ENCODE measurements at regions not wholly inside any gene's neighbourhood (a gene's known extent, or its start where the extent isn't known, plus 50 kb on each side); places are given as distances from the start of the nearest gene placed in this dataset.

DNA sequence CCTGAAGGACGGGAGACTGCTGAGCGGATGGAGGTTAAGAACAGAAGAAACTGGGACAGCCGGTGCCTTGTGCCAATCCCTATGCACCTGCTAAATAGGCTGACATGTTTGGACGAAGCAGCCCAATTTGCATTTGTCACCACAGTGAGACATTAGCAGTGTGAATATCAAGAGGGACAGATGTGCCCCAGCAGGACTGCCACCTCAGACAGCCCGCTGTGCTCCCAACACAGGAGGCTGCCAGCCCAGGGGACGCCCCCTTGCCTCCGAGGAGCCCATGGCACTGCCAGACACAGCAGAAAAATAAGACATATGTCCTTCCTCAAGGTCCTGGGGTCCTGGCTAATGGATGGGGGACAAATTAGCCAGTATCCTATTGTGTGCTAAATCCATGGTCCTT, 306.7 kb upstream of the POU3F3 start:
- DNase-seq, result no peak

DNA sequence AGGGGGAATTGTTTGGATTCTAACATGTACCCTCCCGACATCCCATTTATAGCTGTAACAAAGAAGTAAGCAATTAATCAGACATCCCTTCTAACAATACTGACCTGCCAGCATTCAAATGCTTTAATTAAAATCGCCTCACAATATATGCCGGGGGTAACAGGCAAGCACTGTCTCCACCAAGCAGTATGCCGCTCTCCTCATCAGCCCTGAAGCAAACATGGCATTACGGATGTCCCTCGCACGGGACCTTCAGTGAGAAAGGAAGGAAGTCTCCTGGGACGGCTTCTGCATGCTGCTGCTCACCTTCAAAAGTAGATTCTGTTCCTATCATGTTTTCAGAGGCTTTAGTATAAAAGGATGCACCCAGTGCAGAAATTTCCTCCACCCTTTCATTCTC, 292.7 kb upstream of the POU3F3 start:
- no peak for DNase-seq

GRCh38 chr2:104562537-104562936, 291.4 kb upstream of the POU3F3 start:
- no peak for DNase-seq

DNA sequence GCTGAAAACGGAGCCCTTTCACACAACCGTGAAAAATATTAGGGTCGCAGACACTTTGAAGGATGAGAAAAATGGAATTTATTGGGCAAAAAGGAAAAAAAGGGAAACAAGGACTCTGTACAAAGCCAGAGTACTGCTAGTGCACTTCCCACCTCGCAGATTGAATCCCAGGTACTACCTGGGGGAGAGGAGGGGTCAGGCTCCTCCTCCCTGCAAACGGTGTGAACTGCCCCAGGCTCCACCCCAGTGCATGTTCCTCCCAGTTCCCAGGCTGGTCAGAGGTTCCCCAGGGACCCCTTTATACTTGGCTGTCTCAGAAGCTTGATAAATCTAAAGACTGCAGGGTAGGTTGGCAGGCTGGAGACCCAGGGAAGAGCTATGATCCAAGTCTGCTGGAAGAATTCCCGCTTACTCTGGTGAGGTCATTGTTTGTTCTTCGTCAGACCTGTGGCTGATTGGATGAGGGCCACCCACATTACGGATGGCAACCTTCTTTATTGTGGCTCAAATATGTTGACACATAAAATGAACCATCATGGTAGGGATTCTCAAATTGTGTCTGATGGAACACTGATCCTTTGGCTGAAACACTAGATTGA, 290.4 kb upstream of the POU3F3 start:
- no peak for DNase-seq

DNA sequence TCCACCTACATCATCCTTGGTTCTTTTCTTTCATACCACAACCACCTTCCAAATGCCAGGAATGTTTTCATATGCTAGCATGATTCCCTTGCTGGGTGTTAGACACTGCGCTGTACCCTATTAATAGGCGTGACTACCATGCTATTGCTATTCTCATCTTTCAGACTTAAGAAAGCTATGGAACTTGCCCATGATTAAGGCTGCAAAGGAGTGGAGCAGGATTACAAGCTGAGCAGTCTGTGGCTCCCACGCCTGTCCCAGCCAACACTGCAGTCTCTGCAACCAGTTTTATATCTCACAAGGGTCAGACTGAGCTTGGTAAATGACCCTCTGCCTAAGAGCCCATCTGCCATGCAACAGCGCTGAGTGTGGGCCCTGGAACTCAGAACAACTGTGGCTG, 285.7 kb upstream of the POU3F3 start:
- DNase-seq, result no peak

- DNase-seq, result no peak
Observed at GRCh38 chr2:104570259-104570658, 283.7 kb upstream of the POU3F3 start.

GRCh38 chr2:104572834-104573233, 281.1 kb upstream of the POU3F3 start:
- DNase-seq, result no peak

DNA sequence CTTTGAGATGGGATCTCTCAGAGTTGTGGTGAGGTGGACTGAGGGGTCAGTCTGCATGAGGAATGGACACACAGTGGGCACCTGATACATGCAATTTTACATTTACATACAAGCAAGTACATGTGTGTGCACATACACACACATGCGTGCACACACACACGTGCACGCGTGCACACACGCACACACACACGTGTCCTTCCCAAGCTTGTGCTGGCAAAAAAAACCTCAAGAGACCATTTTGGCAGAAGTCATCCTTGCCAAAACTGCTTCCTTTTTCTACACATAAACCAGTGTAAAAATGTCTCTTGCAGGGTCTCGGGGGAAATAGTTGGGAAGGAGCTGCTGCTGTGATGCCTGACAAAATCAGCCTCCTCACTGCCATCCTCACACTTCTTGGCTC, 279.5 kb upstream of the POU3F3 start:
- no peak for DNase-seq

- DNase-seq, result no peak
Observed at GRCh38 chr2:104577143-104577542, 276.8 kb upstream of the POU3F3 start.

- no peak for DNase-seq
Observed at GRCh38 chr2:104582471-104582870, 271.4 kb upstream of the POU3F3 start.

GRCh38 chr2:104583811-104584210, 270.1 kb upstream of the POU3F3 start:
- no peak for DNase-seq

DNA sequence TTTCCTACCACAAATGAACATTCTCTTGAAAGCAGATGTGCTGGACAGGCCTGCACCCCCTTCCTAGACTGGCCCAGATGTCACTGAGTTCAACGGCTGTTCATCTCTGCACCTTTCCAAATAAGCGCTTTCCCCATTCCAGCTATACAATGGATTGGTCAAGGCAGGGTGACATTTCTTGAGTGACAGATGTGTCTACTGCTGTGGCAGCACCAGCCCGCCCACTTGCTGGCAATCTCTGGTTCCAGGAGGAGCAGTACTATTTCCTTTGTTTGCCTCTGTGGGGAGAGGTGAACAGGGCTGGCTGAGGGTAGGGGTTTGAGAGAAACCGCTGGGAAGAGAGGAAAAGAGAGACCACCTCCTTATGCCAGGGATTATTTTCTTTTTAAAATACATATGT, 269.5 kb upstream of the POU3F3 start:
- no peak for DNase-seq

DNA sequence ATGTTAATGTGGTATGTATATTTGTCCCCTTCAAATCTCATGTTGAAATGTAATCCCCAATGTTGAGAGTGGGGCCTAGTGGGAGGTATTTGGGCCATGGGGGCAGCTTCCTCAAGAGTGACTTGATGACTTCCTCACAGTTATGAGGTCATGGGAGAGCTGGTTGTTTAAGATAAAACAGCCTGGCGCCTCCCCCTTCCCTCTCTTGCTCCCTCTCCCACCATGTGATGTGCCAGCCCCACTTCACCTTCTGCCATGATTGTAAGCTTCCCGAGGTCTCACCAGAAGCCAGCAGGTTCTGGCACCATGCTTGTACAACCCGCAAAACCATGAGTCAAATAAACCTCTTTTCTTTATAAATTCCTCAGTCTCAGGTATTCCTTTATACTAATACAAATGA, 258.3 kb upstream of the POU3F3 start:
- no peak for DNase-seq

DNA sequence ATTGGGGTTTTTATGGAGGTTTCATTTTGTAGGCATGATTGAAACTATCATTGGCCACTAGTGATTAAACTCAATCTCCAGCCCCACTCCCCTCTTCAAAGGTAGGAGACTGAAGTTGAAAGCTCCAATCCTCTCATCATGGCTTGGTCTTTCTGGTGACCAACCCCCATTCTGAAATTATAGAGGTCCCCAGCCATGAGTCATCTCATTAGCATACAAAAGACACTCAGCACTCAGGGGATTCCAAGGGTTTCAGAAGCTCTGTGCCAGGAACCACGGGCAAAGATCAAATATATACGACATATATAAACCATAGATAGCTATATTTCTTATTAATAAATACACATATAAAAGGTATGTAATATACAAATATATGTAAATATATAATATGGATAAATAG, 256.0 kb upstream of the POU3F3 start:
- no peak for DNase-seq

- DNase-seq, result no peak
Observed at GRCh38 chr2:104598636-104599035, 255.3 kb upstream of the POU3F3 start.

GRCh38 chr2:104599787-104600510, 254.0 kb upstream of the POU3F3 start:
- DNase-seq, result no peak

DNA sequence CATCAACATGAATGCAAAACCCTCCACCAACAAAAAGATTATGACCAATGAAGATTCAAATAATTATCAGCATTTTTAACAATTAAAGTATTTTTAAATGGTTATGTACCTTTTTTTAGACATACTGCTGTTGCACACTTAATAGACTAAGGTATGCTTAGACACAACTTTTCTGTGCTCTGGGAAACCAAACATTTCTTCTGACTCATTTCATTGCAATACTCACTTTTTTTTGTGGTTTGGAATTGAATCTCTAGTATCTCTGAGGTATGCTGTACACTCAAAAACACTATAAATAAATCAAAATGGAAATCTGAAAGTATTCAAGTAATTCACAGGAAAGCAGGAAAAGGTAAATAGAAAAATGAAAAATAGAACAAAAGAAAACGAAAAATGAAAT, 247.9 kb upstream of the POU3F3 start:
- DNase-seq, result no peak

- DNase-seq, result no peak
Observed at GRCh38 chr2:104616856-104617255, 237.1 kb upstream of the POU3F3 start.

DNA sequence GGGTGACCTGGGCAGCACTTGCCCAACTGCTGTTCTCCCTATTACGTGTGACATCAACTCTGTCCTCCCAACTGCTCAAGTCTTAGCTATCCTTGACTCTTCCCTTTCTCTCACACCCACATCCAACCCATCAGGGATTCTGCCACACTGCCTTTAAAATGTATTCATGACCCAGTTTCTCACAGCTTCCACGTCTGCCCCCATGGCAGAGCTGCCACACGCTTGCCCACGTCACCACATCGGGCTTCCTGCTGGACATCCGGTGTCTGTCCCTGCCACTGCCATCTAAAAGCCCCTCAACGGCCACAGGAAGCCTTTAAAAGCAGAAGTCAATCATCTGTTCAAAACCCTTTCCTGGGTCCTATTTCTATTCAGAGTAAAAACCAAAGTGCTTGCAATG, 233.1 kb upstream of the POU3F3 start:
- DNase-seq, result no peak

GRCh38 chr2:104635608-104636007, 218.3 kb upstream of the POU3F3 start:
- no peak for DNase-seq

DNA sequence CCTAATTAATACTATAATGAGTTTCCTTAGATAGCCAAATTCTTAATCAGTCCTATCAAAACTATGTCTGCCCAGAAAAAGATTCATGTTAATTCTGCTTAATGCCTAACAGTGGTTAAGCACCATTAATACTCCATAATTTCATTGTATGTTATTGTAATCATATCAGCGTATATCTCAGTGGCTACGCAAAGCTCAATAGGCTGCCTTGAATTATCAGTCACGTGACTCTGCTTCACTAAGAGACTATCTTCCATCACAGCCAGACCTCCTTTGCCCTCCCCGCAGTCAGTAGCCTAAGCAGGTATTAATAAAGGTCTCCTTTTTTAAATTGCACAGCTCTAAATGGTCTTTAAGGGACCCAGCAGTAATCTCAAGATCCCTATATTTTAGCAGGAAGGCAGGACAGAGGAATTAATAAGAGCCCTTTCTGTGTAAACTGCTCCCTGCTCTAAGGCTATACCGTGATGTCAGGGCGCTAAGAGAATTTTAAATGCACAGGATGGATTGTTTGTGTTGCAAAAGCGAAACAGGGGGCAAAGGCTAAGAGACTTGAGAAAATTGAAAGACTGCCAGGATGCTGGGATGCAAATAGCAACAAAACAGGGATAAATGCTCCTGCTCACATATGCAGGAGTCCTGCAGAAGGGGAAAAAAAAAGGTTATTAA, 215.6 kb upstream of the POU3F3 start:
- no peak for DNase-seq

DNA sequence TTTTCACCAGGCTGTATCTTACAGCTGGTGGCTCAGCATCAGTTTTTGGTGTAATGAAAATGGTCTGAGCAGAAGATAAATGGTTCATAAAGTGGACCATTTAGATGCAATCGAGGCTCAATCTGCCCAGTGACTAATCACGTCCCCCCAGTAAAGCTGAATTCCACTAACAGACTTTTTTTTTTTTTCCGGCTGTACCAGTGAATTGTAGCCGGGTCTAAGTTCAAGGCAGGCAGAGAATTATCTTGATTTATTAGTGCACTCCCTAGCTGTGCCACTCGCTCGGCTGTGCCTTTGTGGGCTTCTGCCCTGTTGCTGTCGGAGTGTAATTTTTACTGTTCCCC, 215.1 kb upstream of the POU3F3 start:
- DNase-seq, result no peak

DNA sequence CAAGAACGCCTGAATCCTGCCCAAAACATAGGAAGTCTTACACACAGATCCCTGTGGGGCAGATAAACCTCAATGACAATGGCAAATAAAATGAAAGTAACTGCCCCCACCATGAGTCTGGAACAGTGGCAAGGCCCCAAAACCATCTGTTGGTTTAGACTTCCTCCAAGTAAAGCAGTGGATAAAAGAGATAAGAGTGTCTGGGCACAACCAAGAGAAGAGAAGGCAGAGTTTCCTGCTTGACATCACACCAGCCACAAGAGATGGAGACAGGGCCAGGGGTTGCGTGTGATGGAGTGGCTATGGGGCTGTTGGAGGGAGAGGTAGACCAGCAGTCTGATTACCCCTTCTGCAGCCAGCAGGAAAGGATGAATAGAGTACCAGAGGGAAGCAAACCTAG, 212.1 kb upstream of the POU3F3 start:
- DNase-seq, result no peak

DNA sequence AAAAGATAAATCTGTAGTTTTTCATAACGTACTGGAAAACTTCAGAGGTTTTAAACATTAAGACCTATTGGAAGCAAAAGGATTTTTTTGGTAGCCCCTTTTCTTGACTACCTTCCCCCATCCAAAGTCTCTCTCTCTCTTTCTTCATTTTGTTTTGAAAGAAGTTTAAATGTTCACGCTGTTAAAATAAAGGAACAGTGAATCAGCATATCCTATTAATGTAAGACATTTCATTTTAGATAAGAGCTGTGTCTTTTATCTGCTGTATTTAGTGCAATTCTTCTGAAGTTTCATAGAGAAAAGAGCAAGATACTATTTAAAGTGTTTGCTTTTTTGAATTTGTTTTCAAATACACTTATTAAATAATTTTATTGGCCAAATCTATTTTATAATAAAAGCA, 205.5 kb upstream of the POU3F3 start:
- no peak for DNase-seq

GRCh38 chr2:104649866-104650265, 204.0 kb upstream of the POU3F3 start:
- no peak for DNase-seq

Measured in NCI-H510A (cell line).